GM12891 (cell line): ENCODE measurements at regions not wholly inside any gene's neighbourhood (a gene's known extent, or its start where the extent isn't known, plus 50 kb on each side); places are given as distances from the start of the nearest gene placed in this dataset.

Source experiments
- DNase-seq: peaks from one replicate; pipeline ENCODE4 v3.0.0; 2011; ENCODE audit warnings: low spot score; ENCODE audit not compliant: insufficient read length
- FAIRE-seq: peaks from 2 replicates; lab custom pipeline; 2011; peaks lifted over from hg19 to GRCh38; lab: Jason Lieb, UNC
- PAX5 ChIP-seq: IDR thresholded peaks from 2 replicates; pipeline ENCODE4 v1.6.1; 2011; ENCODE audit warnings: low read length, moderate library complexity, mild to moderate bottlenecking; ENCODE audit not compliant: insufficient read depth, severe bottlenecking
- POLR2A ChIP-seq: IDR thresholded peaks from 2 replicates; pipeline ENCODE4 v1.6.1; 2011; ENCODE audit warnings: low read depth, low read length, control low read depth
- POLR2AphosphoS5 ChIP-seq: IDR thresholded peaks from 2 replicates; pipeline ENCODE4 v1.6.1; 2011; ENCODE audit warnings: low read depth, low read length, control low read depth
- POU2F2 ChIP-seq: IDR thresholded peaks from 2 replicates; pipeline ENCODE4 v1.6.1; 2011; ENCODE audit warnings: low read depth, mild to moderate bottlenecking, control low read depth, low read length, moderate library complexity
- SPI1 ChIP-seq: IDR thresholded peaks from 2 replicates; pipeline ENCODE4 v1.6.1; 2011; ENCODE audit warnings: low read depth, low read length, control low read depth
- TAF1 ChIP-seq: IDR thresholded peaks from 2 replicates; pipeline ENCODE4 v1.6.1; 2011; ENCODE audit warnings: low read depth, low read length, control low read depth

- DNase-seq (no peak), FAIRE-seq (no peak)
- no peak for TF ChIP-seq SPI1
- TF ChIP-seq POLR2A, result no peak
- no peak for TF ChIP-seq POLR2AphosphoS5
- no peak for TF ChIP-seq POU2F2
- TF ChIP-seq PAX5, result no peak
- no peak for TF ChIP-seq TAF1
Measured at GRCh38 chr15:61511089-61511488, 282.0 kb upstream of the RORA start.

GRCh38 chr15:61509327-61509840 is 280.3 kb upstream of the RORA start:
- TF ChIP-seq PAX5 (no peak), POU2F2 (no peak), SPI1 (no peak), POLR2AphosphoS5 (no peak), TAF1 (no peak), POLR2A (no peak)
- no peak for FAIRE-seq

GRCh38 chr15:61503383-61503969 is 274.4 kb upstream of the RORA start:
- DNase-seq (no peak), FAIRE-seq (no peak)
- TF ChIP-seq POLR2A, result no peak
- no peak for TF ChIP-seq POLR2AphosphoS5
- TF ChIP-seq PAX5, result no peak
- TF ChIP-seq TAF1, result no peak
- TF ChIP-seq POU2F2, result no peak
- no peak for TF ChIP-seq SPI1

More at GRCh38 chr15:61509327-61509840, 280.3 kb upstream of the RORA start:
- DNase-seq, result no peak

DNA sequence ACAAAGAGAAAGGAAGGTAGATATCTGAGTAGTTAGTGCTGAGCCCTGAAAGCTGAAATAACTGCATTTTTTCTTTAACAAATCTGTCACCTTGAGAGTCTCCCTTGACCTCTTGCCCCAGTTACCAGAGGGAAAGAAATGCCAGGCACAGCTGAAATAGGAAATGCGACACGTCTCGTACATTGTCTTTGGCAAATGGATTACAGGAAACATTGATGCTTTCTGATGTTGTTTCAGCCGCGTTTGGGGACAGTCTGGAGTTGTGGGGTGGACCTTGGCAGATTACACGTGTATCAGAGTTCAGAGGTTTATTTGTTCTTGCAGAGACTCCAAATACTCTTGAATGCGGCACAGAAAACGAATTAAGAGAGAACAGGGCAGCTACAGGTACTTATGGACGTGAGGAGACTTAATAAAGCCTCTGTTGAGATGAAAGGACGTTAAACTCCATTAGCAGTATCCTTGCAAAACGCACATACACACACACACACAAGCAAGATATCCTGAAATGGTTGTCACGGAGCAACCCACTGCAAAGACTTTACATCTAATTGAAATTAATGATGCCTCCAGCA is 272.8 kb upstream of the RORA start:
- FAIRE-seq (no peak), DNase-seq (no peak)
- no peak for TF ChIP-seq TAF1
- TF ChIP-seq PAX5, result no peak
- no peak for TF ChIP-seq POLR2AphosphoS5
- TF ChIP-seq SPI1, result no peak
- no peak for TF ChIP-seq POU2F2
- TF ChIP-seq POLR2A, result no peak

- no peak for FAIRE-seq
Measured at GRCh38 chr15:61500951-61501620, 272.0 kb upstream of the RORA start.

DNA sequence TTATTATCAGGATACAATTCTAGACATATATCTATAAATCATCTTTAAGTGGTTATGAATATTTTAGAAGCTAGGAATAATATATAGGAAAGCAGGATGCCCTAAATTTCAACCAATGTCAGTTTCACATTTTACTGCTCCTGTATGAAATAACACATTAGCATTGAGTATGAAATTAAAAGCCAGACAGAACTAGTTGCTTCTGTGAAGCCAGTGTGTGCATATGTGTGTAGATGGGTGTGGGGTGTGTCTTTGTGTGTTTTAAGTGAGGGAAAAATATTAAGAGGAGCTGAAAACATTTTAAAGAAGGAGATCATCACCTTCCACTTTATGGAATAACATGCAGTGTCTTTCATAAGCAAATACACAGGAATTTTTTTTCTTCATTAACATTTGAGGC is 271.4 kb upstream of the RORA start:
- FAIRE-seq, result no peak
- TF ChIP-seq SPI1 (no peak), POLR2AphosphoS5 (no peak), POLR2A (no peak), TAF1 (no peak), PAX5 (no peak), POU2F2 (no peak)
- no peak for DNase-seq

More at GRCh38 chr15:61500951-61501620, 272.0 kb upstream of the RORA start:
- no peak for TF ChIP-seq TAF1
- no peak for TF ChIP-seq POLR2AphosphoS5
- no peak for TF ChIP-seq SPI1
- no peak for TF ChIP-seq POU2F2
- DNase-seq, result no peak

- no peak for FAIRE-seq
- no peak for TF ChIP-seq SPI1
- TF ChIP-seq POLR2AphosphoS5, result no peak
- TF ChIP-seq POU2F2, result no peak
- no peak for TF ChIP-seq TAF1
- no peak for TF ChIP-seq PAX5
- no peak for TF ChIP-seq POLR2A
Measured at GRCh38 chr15:61499376-61499775, 270.3 kb upstream of the RORA start.

DNA sequence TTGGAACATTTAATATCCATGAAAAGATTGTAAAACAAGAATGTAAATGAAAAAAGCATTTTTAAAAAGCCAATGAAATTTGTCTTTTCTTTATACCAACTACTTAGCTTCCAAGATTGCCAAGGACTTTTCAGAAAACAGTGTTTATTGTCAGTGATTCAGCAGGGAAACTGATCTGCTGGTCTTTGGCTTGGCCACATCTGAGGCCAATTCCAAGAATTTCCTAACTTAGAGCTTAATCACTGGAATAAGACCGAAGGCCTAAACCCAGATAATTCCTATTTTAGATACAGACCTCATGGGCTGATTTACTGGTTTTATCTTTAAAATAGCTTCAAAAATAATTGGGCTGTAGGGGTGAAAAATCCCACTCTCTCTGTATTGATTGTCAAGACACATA is 260.5 kb upstream of the RORA start:
- TF ChIP-seq SPI1, result no peak
- TF ChIP-seq TAF1, result no peak
- TF ChIP-seq POLR2AphosphoS5, result no peak
- no peak for TF ChIP-seq POLR2A
- no peak for TF ChIP-seq PAX5
- TF ChIP-seq POU2F2, result no peak
- no peak for DNase-seq

More at GRCh38 chr15:61499376-61499775, 270.3 kb upstream of the RORA start:
- no peak for DNase-seq

GRCh38 chr15:61483599-61483998 is 254.5 kb upstream of the RORA start:
- FAIRE-seq, result no peak
- no peak for TF ChIP-seq POU2F2
- no peak for TF ChIP-seq POLR2A
- TF ChIP-seq POLR2AphosphoS5, result no peak
- TF ChIP-seq SPI1, result no peak
- no peak for TF ChIP-seq PAX5
- TF ChIP-seq TAF1, result no peak
- no peak for DNase-seq

More for the DNA sequence above, 260.5 kb upstream of the RORA start:
- no peak for FAIRE-seq
